K562 (cell line): ENCODE measurements at regions not wholly inside any gene's neighbourhood (a gene's known extent, or its start where the extent isn't known, plus 50 kb on each side); places are given as distances from the start of the nearest gene placed in this dataset.

Source experiments
- BRD4 ChIP-seq: fragments of 200-600 bp; sonication (generic); IDR thresholded peaks from 2 replicates; pipeline ENCODE4 v1.6.1; 2017; ENCODE audit warnings: inconsistent platforms
- FOS ChIP-seq: IDR thresholded peaks from 3 replicates; pipeline ENCODE4 v1.6.1; 2011; ENCODE audit not compliant: insufficient read length; ENCODE audit errors: extremely low read depth
- FOSL1 ChIP-seq: fragments of 200-800 bp; sonication (Bioruptor generic); conservative IDR thresholded peaks from 2 replicates; pipeline ENCODE4 v1.6.1; 2016; ENCODE audit warnings: missing genetic modification characterization, missing compliant biosample characterization
- HDAC3 ChIP-seq: fragments of 450-650 bp; IDR thresholded peaks from 2 replicates; pipeline ENCODE4 v1.6.1; 2018; ENCODE audit warnings: borderline replicate concordance, mild to moderate bottlenecking, moderate library complexity; ENCODE audit not compliant: partially characterized antibody
- MED1 ChIP-seq: sonication (generic); formaldehyde crosslinking; IDR thresholded peaks from 2 replicates; pipeline ENCODE4 v1.8.1; 2023; ENCODE audit warnings: missing genetic modification reagents, borderline replicate concordance
- RCOR1 ChIP-seq, 2 experiments: IDR thresholded peaks; 2 replicates each; pipeline ENCODE4 v1.6.1; 2012; ENCODE audit warnings: low read depth in 2 of 2, low read length in 2 of 2, borderline replicate concordance in 1 of 2, improper control_type of control experiment in 1 of 2
- RHOXF2B ChIP-seq: fragments of 250-450 bp; sonication (Bioruptor Pico); conservative IDR thresholded peaks from 2 replicates; pipeline ENCODE4 v1.5.1; 2021
- SMC3 ChIP-seq: conservative IDR thresholded peaks from 2 replicates; pipeline ENCODE4 v1.6.1; 2011; ENCODE audit warnings: low read depth, low read length, improper control_type of control experiment; ENCODE audit not compliant: insufficient read depth
- ZNF253 ChIP-seq: fragments of 250-450 bp; sonication (Bioruptor Pico); conservative IDR thresholded peaks from 2 replicates; pipeline ENCODE4 v1.6.1; 2021; ENCODE audit warnings: mild to moderate bottlenecking
- ZNF644 ChIP-seq: fragments of 200-800 bp; sonication (Bioruptor generic); IDR thresholded peaks from 2 replicates; pipeline ENCODE4 v1.6.1; 2016; ENCODE audit warnings: low read depth, missing genetic modification characterization, missing compliant biosample characterization
- TF ChIP-seq, protein P1 (sequence below), 3 experiments: IDR thresholded peaks in 2 of 3; conservative IDR thresholded peaks in 1 of 3; 2 replicates each; pipeline ENCODE4 v1.5.1; 2011 to 2012; ENCODE audit warnings: low read length in 3 of 3, mild to moderate bottlenecking in 3 of 3, control low read depth in 2 of 3, improper control_type of control experiment in 1 of 3, inconsistent platforms in 1 of 3, low read depth in 1 of 3, mixed read lengths in 1 of 3, moderate library complexity in 1 of 3; ENCODE audit not compliant: insufficient read depth in 2 of 3
- TF ChIP-seq, protein P2 (sequence below): sonication (generic); formaldehyde crosslinking; IDR thresholded peaks from 2 replicates; pipeline ENCODE4 v1.8.1; 2023; ENCODE audit warnings: mild to moderate bottlenecking, missing genetic modification reagents
- TF ChIP-seq, protein P3 (sequence below): sonication (generic); formaldehyde crosslinking; IDR thresholded peaks from 2 replicates; pipeline ENCODE4 v1.8.1; 2022; ENCODE audit warnings: missing genetic modification reagents

DNA sequence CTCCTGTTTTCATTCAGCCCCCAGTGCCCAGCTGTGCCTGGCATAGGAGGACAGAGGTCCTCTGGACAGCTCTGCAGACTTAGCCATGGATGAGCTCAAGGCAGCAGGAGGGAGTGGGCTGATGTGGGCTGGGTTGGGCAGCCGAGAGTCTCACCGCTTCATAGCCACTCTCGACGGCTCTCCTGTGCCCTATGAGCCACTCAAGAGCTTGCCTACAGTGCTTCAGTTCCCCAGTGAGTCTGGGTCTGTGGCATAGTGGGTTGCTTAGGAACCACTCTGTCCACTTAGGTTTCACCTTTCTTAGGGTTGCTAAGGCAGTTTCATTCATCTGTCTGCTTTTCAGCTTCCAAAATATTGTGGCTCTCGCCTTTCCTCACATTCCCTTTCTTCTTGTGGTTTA lies 296.8 kb downstream of the ICE1 start:
- no peak for TF ChIP-seq RCOR1 (IDR thresholded peaks at IDR 0.05; ENCODE audit: borderline replicate concordance in 1 of 2, low read depth in 2 of 2, low read length in 2 of 2)
- TF ChIP-seq ZNF253: no peak
- no peak for TF ChIP-seq MED1 (CRISPR knock-in tag)
- no peak for TF ChIP-seq SMC3
- TF ChIP-seq, protein P1, sequence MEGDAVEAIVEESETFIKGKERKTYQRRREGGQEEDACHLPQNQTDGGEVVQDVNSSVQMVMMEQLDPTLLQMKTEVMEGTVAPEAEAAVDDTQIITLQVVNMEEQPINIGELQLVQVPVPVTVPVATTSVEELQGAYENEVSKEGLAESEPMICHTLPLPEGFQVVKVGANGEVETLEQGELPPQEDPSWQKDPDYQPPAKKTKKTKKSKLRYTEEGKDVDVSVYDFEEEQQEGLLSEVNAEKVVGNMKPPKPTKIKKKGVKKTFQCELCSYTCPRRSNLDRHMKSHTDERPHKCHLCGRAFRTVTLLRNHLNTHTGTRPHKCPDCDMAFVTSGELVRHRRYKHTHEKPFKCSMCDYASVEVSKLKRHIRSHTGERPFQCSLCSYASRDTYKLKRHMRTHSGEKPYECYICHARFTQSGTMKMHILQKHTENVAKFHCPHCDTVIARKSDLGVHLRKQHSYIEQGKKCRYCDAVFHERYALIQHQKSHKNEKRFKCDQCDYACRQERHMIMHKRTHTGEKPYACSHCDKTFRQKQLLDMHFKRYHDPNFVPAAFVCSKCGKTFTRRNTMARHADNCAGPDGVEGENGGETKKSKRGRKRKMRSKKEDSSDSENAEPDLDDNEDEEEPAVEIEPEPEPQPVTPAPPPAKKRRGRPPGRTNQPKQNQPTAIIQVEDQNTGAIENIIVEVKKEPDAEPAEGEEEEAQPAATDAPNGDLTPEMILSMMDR (IDR thresholded peaks at IDR 0.05 in 2 of 3, conservative IDR thresholded peaks at IDR 0.05 in 1 of 3; ENCODE audit: insufficient read depth in 2 of 3, low read depth in 1 of 3, low read length in 3 of 3): no peak
- TF ChIP-seq, protein P2, sequence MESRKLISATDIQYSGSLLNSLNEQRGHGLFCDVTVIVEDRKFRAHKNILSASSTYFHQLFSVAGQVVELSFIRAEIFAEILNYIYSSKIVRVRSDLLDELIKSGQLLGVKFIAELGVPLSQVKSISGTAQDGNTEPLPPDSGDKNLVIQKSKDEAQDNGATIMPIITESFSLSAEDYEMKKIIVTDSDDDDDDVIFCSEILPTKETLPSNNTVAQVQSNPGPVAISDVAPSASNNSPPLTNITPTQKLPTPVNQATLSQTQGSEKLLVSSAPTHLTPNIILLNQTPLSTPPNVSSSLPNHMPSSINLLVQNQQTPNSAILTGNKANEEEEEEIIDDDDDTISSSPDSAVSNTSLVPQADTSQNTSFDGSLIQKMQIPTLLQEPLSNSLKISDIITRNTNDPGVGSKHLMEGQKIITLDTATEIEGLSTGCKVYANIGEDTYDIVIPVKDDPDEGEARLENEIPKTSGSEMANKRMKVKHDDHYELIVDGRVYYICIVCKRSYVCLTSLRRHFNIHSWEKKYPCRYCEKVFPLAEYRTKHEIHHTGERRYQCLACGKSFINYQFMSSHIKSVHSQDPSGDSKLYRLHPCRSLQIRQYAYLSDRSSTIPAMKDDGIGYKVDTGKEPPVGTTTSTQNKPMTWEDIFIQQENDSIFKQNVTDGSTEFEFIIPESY (CRISPR knock-in tag): no peak
- no peak for TF ChIP-seq FOS
- TF ChIP-seq FOSL1: no peak
- no peak for TF ChIP-seq HDAC3
- TF ChIP-seq ZNF644: no peak
- TF ChIP-seq RHOXF2B (CRISPR knock-in tag): no peak
- TF ChIP-seq, protein P3, sequence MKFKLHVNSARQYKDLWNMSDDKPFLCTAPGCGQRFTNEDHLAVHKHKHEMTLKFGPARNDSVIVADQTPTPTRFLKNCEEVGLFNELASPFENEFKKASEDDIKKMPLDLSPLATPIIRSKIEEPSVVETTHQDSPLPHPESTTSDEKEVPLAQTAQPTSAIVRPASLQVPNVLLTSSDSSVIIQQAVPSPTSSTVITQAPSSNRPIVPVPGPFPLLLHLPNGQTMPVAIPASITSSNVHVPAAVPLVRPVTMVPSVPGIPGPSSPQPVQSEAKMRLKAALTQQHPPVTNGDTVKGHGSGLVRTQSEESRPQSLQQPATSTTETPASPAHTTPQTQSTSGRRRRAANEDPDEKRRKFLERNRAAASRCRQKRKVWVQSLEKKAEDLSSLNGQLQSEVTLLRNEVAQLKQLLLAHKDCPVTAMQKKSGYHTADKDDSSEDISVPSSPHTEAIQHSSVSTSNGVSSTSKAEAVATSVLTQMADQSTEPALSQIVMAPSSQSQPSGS (CRISPR knock-in tag): no peak
- TF ChIP-seq BRD4: no peak
